ENCODE measurements at regions not wholly inside any gene's neighbourhood (a gene's known extent, or its start where the extent isn't known, plus 50 kb on each side); places are given as distances from the start of the nearest gene placed in this dataset.

DNA sequence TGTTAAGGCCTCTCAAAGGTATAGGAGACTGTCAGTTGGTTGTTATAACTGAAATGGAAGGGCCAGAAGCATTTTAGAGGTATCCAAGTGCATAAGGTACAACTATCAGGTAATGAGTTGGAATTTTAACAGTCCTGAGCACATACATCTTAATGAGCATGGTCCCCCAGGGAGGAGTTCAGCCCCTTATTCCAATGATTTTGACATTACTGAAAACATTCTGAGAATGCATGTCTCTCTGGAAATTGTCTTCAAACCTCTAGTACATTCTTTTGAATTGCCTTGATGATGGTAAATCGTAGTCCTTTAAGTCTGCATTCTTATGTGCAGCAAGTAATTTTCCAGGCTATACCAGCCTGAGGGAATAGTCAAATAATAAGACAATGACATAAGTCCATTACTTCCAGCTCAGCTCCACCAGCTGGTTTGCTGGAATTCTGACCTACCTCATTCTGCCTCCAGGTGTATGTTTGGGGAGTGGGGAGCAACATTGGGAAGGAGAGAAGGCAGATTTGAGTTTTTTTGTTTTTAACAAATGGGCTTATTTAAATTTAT lies 239.2 kb downstream of the MSRB3 start:
- no peak for ATAC-seq
- no peaks in the 10 kb centered on the region for H3K36me3 Mint-ChIP-seq
- H3K4me3 Mint-ChIP-seq, result no peak overlapping the region
- H3K27ac Mint-ChIP-seq, result no peak overlapping the region
- CTCF ChIA-PET, result no interaction called here
- H3K4me1 Mint-ChIP-seq, result no peaks in the 10 kb centered on the region
- no peak for DNase-seq
- H3K9me3 Mint-ChIP-seq (ENCODE audit: low read depth), result no peaks in the 10 kb centered on the region
- H3K27me3 Mint-ChIP-seq, result no peaks in the 10 kb centered on the region

- H3K27me3 Mint-ChIP-seq, result no peaks in the 10 kb centered on the region
- no peak for DNase-seq
- no peak overlapping the region for H3K4me3 Mint-ChIP-seq
- H3K9me3 Mint-ChIP-seq (ENCODE audit: low read depth), result no peaks in the 10 kb centered on the region
- no peaks in the 10 kb centered on the region for H3K36me3 Mint-ChIP-seq
- CTCF ChIA-PET, result interaction anchor here (0.6 kb wide), 1 partner anchor 20 kb away, joined by 3 read pairs; no protein-coding TSS in a partner anchor
- ATAC-seq, result no peak
- H3K27ac Mint-ChIP-seq, result no peak overlapping the region
- no peaks in the 10 kb centered on the region for H3K4me1 Mint-ChIP-seq
Measured at GRCh38 chr12:65518771-65519170, 240.3 kb downstream of the MSRB3 start.

DNA sequence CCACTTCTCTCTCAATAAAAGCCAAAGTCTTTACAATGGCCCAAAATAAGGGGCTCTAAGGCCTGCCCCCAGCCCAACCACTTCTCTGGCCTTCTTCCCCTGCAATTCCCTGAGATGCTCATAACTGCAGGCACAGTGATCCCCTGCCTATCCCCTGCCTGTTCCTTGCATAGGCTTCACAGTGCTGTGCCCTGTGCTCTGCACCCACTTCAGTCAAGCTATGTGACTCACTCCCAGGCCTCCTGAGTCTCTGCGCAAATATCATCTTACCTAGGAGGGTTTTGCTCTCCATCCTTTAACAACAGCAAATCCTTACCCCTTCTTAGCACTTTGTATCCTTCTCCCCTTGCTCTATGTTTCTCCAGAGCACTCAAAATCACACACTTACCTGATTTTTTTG lies 242.2 kb downstream of the MSRB3 start:
- ATAC-seq (no peak), DNase-seq (no peak)
- CTCF ChIA-PET, result no interaction called here
- H3K9me3 Mint-ChIP-seq (ENCODE audit: low read depth), result peaks cover 4% of the 10 kb centered on the region
- H3K4me1 Mint-ChIP-seq, result no peaks in the 10 kb centered on the region
- no peak overlapping the region for H3K27ac Mint-ChIP-seq
- H3K27me3 Mint-ChIP-seq, result no peaks in the 10 kb centered on the region
- no peak overlapping the region for H3K4me3 Mint-ChIP-seq
- H3K36me3 Mint-ChIP-seq, result no peaks in the 10 kb centered on the region

DNA sequence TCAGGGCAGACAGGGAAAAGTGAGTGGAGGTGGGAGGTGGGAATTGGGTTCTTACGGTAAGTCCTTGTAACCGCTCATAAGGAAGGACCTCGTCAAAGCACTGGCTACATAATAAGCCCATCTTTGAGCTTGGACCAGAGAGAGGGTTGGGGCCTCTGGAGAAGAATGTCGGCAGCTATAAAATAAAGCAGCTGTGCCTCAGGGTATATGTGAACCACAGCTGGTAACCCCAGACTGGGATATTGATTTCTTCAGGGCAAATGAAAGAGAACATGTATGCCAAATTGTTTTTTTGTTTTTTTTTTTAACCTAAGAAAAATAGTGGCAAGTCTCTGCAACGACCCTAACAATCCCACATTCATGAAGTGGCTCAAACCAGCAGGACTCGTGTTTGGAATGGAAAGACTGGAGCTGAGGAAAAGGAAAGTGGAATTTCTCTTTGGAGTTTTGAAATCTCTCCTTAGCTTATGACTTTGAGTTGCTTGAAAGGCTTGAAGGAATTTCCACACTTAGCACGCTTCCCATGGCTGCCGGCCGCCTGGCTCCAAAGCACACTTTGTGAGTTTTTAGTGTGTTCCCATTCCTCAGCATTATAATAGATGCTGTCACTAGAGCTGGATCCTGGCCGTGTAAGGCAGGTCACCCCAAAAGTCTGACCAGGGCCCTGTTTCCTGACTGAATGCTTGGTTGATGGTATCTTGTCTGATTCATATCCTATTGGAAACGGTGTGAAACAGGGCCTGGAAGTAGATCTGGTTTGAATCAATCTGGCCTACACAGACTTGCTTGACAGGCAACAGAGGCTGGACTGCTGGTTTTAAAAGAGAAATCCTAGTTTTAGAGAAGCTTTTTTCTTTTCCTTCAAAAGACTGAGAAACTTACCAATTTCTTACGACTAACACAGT lies 244.7 kb downstream of the MSRB3 start:
- Mint-ChIP-seq H3K36me3 (no peaks in the 10 kb centered on the region), H3K4me3 (no peak overlapping the region), H3K27me3 (no peaks in the 10 kb centered on the region), H3K27ac (no peak overlapping the region), H3K9me3 (ENCODE audit: low read depth) (peaks cover 4% of the 10 kb centered on the region), H3K4me1 (no peaks in the 10 kb centered on the region)
- no peak for DNase-seq
- CTCF ChIA-PET, result no interaction called here
- no peak for ATAC-seq

- CTCF ChIA-PET, result no interaction called here
- Mint-ChIP-seq H3K4me3 (no peak overlapping the region), H3K27me3 (no peaks in the 10 kb centered on the region), H3K36me3 (no peaks in the 10 kb centered on the region), H3K9me3 (ENCODE audit: low read depth) (peaks cover 4% of the 10 kb centered on the region), H3K4me1 (no peaks in the 10 kb centered on the region), H3K27ac (no peak overlapping the region)
- no peak for DNase-seq
- no peak for ATAC-seq
Measured at GRCh38 chr12:65524666-65525065, 246.2 kb downstream of the MSRB3 start.

- H3K4me1 Mint-ChIP-seq, result no peaks in the 10 kb centered on the region
- DNase-seq (no peak), ATAC-seq (no peak)
- no peak overlapping the region for H3K27ac Mint-ChIP-seq
- CTCF ChIA-PET, result no interaction called here
- no peaks in the 10 kb centered on the region for H3K36me3 Mint-ChIP-seq
- H3K9me3 Mint-ChIP-seq (ENCODE audit: low read depth), result peaks cover 4% of the 10 kb centered on the region
- H3K4me3 Mint-ChIP-seq, result no peak overlapping the region
- no peaks in the 10 kb centered on the region for H3K27me3 Mint-ChIP-seq
Measured at GRCh38 chr12:65525491-65526141, 247.1 kb downstream of the MSRB3 start.

GRCh38 chr12:65526311-65526710 lies 247.8 kb downstream of the MSRB3 start:
- Mint-ChIP-seq H3K9me3 (ENCODE audit: low read depth) (peaks cover 4% of the 10 kb centered on the region), H3K4me3 (no peak overlapping the region), H3K27ac (no peak overlapping the region), H3K36me3 (no peaks in the 10 kb centered on the region), H3K27me3 (no peaks in the 10 kb centered on the region), H3K4me1 (no peaks in the 10 kb centered on the region)
- no peak for DNase-seq
- ATAC-seq, result no peak
- CTCF ChIA-PET, result no interaction called here

GRCh38 chr12:65528127-65528526 lies 249.6 kb downstream of the MSRB3 start:
- Mint-ChIP-seq H3K9me3 (ENCODE audit: low read depth) (peaks cover 4% of the 10 kb centered on the region), H3K4me3 (no peak overlapping the region), H3K4me1 (no peaks in the 10 kb centered on the region), H3K27ac (no peak overlapping the region), H3K27me3 (no peaks in the 10 kb centered on the region), H3K36me3 (no peaks in the 10 kb centered on the region)
- DNase-seq (no peak), ATAC-seq (no peak)
- CTCF ChIA-PET, result no interaction called here

DNA sequence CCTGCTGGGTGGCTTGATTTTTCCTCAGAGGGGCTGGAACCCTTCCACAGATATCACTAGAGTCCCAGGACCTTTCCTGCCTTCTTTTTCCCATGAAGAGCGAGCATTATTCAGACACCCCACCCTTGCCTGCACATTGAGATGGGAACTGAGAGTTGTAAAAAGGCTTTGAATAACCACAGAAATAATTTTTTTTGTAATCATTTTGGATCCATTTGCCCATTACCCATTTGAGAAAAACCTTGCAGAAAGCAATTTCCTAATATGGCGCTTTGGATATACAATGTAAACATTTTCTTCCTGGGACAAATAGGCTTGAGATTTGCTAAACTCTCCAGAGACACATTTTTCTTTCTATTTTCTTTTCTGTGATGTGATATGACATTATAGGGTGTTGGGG lies 250.6 kb downstream of the MSRB3 start:
- CTCF ChIA-PET, result no interaction called here

DNA sequence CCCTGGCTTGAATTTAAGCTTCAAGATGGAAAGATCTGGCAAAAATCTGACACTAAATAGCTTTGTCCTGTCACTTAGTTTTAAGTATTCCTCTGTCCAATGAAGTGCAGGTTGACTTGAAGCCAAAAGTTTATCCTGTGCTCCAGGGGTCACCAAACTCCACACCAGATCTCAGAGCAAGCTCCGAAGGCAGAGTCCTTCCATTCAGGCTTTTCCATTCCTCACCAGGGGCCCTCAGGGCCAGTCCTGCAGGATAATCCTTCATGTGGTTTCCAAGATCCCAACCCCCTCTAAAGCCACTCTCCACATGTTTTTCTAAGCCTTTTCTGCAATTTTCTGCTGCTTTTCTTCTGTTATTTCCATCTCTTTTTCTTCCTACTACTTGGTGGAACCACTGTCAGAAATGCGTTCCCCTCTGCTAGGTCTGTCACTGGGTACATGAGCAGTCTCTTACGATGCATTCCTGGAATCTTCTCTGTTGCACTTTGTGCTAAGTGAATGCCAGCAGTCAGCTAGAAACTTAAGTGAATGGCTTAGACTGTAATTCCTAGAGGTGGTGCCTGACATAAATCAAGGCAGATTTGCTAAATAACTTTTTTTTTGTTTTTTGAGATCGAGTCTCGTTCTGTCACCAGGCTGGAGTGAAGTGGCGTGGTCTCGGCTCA lies 251.4 kb downstream of the MSRB3 start:
- CTCF ChIA-PET, result no interaction called here
- DNase-seq (no peak), ATAC-seq (no peak)
- peaks cover 3% of the 10 kb centered on the region for H3K9me3 Mint-ChIP-seq (ENCODE audit: low read depth)
- no peak overlapping the region for H3K4me3 Mint-ChIP-seq
- no peaks in the 10 kb centered on the region for H3K4me1 Mint-ChIP-seq
- no peaks in the 10 kb centered on the region for H3K36me3 Mint-ChIP-seq
- no peak overlapping the region for H3K27ac Mint-ChIP-seq
- no peaks in the 10 kb centered on the region for H3K27me3 Mint-ChIP-seq

More for the DNA sequence above, 250.6 kb downstream of the MSRB3 start:
- no peaks in the 10 kb centered on the region for H3K27me3 Mint-ChIP-seq
- ATAC-seq, result no peak
- H3K36me3 Mint-ChIP-seq, result no peaks in the 10 kb centered on the region
- no peak overlapping the region for H3K4me3 Mint-ChIP-seq
- H3K4me1 Mint-ChIP-seq, result no peaks in the 10 kb centered on the region
- H3K9me3 Mint-ChIP-seq (ENCODE audit: low read depth), result peaks cover 4% of the 10 kb centered on the region
- no peak for DNase-seq
- H3K27ac Mint-ChIP-seq, result no peak overlapping the region

- no peaks in the 10 kb centered on the region for H3K27me3 Mint-ChIP-seq
- no peak overlapping the region for H3K4me3 Mint-ChIP-seq
- CTCF ChIA-PET, result interaction anchor here (1.0 kb wide), 1 partner anchor 24 kb away, joined by 3 read pairs; no protein-coding TSS in a partner anchor
- H3K36me3 Mint-ChIP-seq, result no peaks in the 10 kb centered on the region
- no peak overlapping the region for H3K27ac Mint-ChIP-seq
- ATAC-seq, result no peak
- DNase-seq, result no peak
- no peaks in the 10 kb centered on the region for H3K4me1 Mint-ChIP-seq
- no peaks in the 10 kb centered on the region for H3K9me3 Mint-ChIP-seq (ENCODE audit: low read depth)
Measured at GRCh38 chr12:65532162-65532561, 253.7 kb downstream of the MSRB3 start.

GRCh38 chr12:65532764-65533163 lies 254.3 kb downstream of the MSRB3 start:
- CTCF ChIA-PET, result interaction anchor here (1.0 kb wide), 1 partner anchor 24 kb away, joined by 3 read pairs; no protein-coding TSS in a partner anchor
- ATAC-seq, result no peak
- H3K9me3 Mint-ChIP-seq (ENCODE audit: low read depth), result no peaks in the 10 kb centered on the region
- H3K4me1 Mint-ChIP-seq, result no peaks in the 10 kb centered on the region
- no peak overlapping the region for H3K27ac Mint-ChIP-seq
- DNase-seq, result no peak
- no peaks in the 10 kb centered on the region for H3K36me3 Mint-ChIP-seq
- H3K27me3 Mint-ChIP-seq, result no peaks in the 10 kb centered on the region
- no peak overlapping the region for H3K4me3 Mint-ChIP-seq

- H3K4me1 Mint-ChIP-seq, result no peaks in the 10 kb centered on the region
- no peak overlapping the region for H3K4me3 Mint-ChIP-seq
- H3K9me3 Mint-ChIP-seq (ENCODE audit: low read depth), result no peaks in the 10 kb centered on the region
- no peak for DNase-seq
- CTCF ChIA-PET, result interaction anchor here (1.0 kb wide), 1 partner anchor 23 kb away, joined by 3 read pairs; no protein-coding TSS in a partner anchor
- no peak for ATAC-seq
- H3K27ac Mint-ChIP-seq, result no peak overlapping the region
- no peaks in the 10 kb centered on the region for H3K36me3 Mint-ChIP-seq
- H3K27me3 Mint-ChIP-seq, result no peaks in the 10 kb centered on the region
Measured at GRCh38 chr12:65533177-65533883, 254.8 kb downstream of the MSRB3 start.

Data from activated CD8-positive, alpha-beta memory T cell treated with anti-CD3 and anti-CD28 coated beads, Interleukin-2, amount 10 ng/mL, durations not matched to agents 7 days and 5 days (primary cell).